ENCODE measurements at regions not wholly inside any gene's neighbourhood (a gene's known extent, or its start where the extent isn't known, plus 50 kb on each side); places are given as distances from the start of the nearest gene placed in this dataset.
"Not testable (repeated sequence)": the region's sequence is repeated elsewhere in the genome, so short reads cannot be mapped to it uniquely, and the experiment has no call there.

GRCh38 chr3:159277814-159278213, 476.0 kb downstream of the MFSD1 start:
- peaks cover 24% of the 10 kb centered on the region for H3K27me3 Mint-ChIP-seq
- no peak overlapping the region for H3K27ac Mint-ChIP-seq
- H3K4me3 Mint-ChIP-seq, result no peak overlapping the region
- H3K9me3 Mint-ChIP-seq, result no peaks in the 10 kb centered on the region
- H3K36me3 Mint-ChIP-seq, result no peaks in the 10 kb centered on the region
- no peak for TF ChIP-seq CTCF (conservative IDR thresholded peaks at IDR 0.05)
- no peak for DNase-seq (ENCODE audit: extremely low spot score, unreplicated experiment)
- H3K4me1 Mint-ChIP-seq (ENCODE audit: unreplicated experiment), result no peaks in the 10 kb centered on the region

- TF ChIP-seq CTCF (conservative IDR thresholded peaks at IDR 0.05), result no peak
- Mint-ChIP-seq H3K4me1 (ENCODE audit: unreplicated experiment) (no peaks in the 10 kb centered on the region), H3K36me3 (no peaks in the 10 kb centered on the region), H3K27ac (no peak overlapping the region), H3K27me3 (peaks cover 16% of the 10 kb centered on the region), H3K4me3 (no peak overlapping the region), H3K9me3 (no peaks in the 10 kb centered on the region)
- DNase-seq (ENCODE audit: extremely low spot score, unreplicated experiment), result no peak
These were observed 478.7 kb downstream of the MFSD1 start for GRCh38 chr3:159280386-159281191.

- Mint-ChIP-seq H3K27ac (no peak overlapping the region), H3K4me3 (no peak overlapping the region), H3K4me1 (ENCODE audit: unreplicated experiment) (no peaks in the 10 kb centered on the region), H3K36me3 (no peaks in the 10 kb centered on the region), H3K27me3 (peaks cover 12% of the 10 kb centered on the region), H3K9me3 (no peaks in the 10 kb centered on the region)
- TF ChIP-seq CTCF (conservative IDR thresholded peaks at IDR 0.05), result no peak
- no peak for DNase-seq (ENCODE audit: extremely low spot score, unreplicated experiment)
These were observed 491.6 kb downstream of the MFSD1 start for GRCh38 chr3:159293493-159293892.

- Mint-ChIP-seq H3K9me3 (no peaks in the 10 kb centered on the region), H3K27ac (no peak overlapping the region), H3K27me3 (peaks cover 10% of the 10 kb centered on the region), H3K36me3 (no peaks in the 10 kb centered on the region), H3K4me3 (no peak overlapping the region), H3K4me1 (ENCODE audit: unreplicated experiment) (no peaks in the 10 kb centered on the region)
- no peak for DNase-seq (ENCODE audit: extremely low spot score, unreplicated experiment)
- no peak for TF ChIP-seq CTCF (conservative IDR thresholded peaks at IDR 0.05)
These were observed 500.1 kb downstream of the MFSD1 start for GRCh38 chr3:159301961-159302360.

- Mint-ChIP-seq H3K36me3 (no peaks in the 10 kb centered on the region), H3K27me3 (peaks cover 10% of the 10 kb centered on the region), H3K4me3 (no peak overlapping the region), H3K9me3 (no peaks in the 10 kb centered on the region), H3K4me1 (ENCODE audit: unreplicated experiment) (no peaks in the 10 kb centered on the region), H3K27ac (no peak overlapping the region)
- no peak for DNase-seq (ENCODE audit: extremely low spot score, unreplicated experiment)
- TF ChIP-seq CTCF (conservative IDR thresholded peaks at IDR 0.05), result no peak
These were observed 503.2 kb downstream of the MFSD1 start for GRCh38 chr3:159305017-159305416.

GRCh38 chr3:159316706-159317105, 514.9 kb downstream of the MFSD1 start:
- DNase-seq (ENCODE audit: extremely low spot score, unreplicated experiment); H3K27me3 Mint-ChIP-seq; H3K4me3 Mint-ChIP-seq; H3K27ac Mint-ChIP-seq; H3K36me3 Mint-ChIP-seq; H3K9me3 Mint-ChIP-seq; H3K4me1 Mint-ChIP-seq (ENCODE audit: unreplicated experiment): not testable (repeated sequence)
